HG03378 (cell line): ENCODE measurements at regions not wholly inside any gene's neighbourhood (a gene's known extent, or its start where the extent isn't known, plus 50 kb on each side); places are given as distances from the start of the nearest gene placed in this dataset.
"Not testable (repeated sequence)": the region's sequence is repeated elsewhere in the genome, so short reads cannot be mapped to it uniquely, and the experiment has no call there.

Source experiments
- ATAC-seq: cut with Tn5 transposase; IDR thresholded peaks from one replicate; pipeline ENCODE4 v1.9.1; 2021; ENCODE audit warnings: mild to moderate bottlenecking, moderate library complexity; ENCODE audit not compliant: unreplicated experiment

DNA sequence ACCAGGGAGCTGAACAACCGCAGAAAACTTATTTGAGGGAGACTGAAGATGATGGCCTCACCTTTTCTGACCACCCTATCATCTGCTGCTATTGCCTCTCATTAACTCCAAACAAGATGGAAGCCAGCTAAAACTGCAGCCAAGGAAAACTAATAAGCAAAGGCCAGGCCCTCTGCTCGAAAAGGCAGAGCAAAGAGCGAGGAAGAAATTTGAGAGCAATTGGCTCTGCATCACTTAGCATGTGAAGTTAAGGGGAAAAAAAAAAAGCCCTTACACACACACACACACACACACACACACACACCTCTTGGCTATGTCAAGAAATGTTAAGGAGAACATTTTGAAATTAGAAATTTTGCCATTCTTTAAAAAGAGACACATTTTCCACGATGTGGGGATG, 228.1 kb upstream of the CYLC2 start:
- no peak for ATAC-seq

DNA sequence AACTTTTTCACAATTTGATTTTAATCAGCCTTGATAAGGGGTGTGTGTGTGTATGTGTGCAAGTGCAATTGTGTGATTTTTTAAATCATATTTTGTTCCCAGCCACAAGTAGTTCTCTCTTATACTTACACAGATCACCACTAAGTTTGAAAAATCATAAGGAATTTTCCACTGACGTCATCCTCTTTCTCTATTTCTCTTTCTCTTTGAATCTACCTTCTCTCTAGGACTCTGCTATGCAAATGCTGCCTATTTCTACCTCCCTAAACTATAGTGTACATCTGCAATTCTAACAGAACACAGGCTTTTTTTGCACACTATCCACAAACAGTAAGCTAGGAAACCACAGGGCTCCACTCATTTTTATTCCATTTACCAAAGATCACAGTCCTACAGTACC, 254.6 kb upstream of the CYLC2 start:
- no peak for ATAC-seq

DNA sequence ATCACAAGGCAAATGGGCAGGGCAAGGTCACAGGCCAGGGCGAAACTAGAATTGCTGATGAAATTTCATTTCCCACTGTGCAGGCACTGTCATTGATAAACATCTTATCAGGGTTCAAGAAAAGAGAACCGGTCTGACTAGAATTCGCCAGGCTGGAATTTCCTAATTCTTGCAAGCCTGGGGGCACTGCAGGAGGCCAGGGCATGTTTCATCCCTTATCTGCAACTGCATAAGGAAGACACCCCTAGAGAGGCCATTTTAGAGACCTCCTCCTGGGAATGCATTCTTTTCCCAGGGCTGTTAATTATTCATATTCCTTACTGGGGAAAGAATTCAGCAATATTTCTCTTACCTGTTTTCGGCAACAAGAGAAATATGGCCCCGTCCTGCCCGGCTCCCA, 266.2 kb upstream of the CYLC2 start:
- ATAC-seq, result no peak

GRCh38 chr9:102714184-102714583, 280.9 kb upstream of the CYLC2 start:
- no peak for ATAC-seq

- not testable (repeated sequence) for ATAC-seq
Observed at GRCh38 chr9:102712910-102713309, 282.2 kb upstream of the CYLC2 start.

DNA sequence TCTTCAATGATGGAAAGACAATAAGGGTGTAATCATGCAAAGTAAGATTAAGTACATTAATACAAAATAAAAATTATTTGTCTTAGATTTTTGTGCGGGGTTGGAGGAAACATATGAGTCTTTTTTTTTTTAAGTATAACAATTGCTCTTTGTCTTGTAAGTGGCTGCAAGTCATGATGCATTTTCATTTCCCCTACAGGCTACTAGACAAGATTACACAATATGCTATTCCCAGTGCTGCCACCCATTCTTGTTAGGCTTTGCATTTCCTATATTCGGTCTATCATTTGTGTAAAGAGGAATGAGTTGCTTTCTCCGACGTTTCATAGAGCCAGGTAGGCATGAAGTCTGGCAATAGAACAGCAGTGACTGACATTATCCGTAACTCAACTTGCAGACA, 294.2 kb upstream of the CYLC2 start:
- no peak for ATAC-seq

DNA sequence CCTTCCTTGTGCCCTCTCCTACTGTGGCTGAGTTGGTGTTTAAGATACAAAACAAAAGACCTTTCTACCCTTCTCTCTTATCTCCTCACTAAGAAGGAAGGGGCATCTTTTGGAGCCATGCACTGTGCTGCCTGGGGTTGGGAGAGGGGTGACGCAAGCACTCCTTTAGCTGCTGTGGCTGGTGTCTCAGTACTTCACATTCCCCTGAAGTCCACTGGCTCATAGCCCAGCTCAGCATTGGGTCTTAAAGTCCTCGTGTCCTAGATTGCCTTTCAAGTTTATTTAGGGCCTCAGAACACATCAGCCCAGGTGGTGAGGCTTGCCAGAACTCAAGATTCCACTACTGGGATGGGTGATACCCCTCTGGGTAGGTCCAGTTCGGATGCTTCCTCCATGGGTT, 325.9 kb upstream of the CYLC2 start:
- no peak for ATAC-seq

- no peak for ATAC-seq
Observed at GRCh38 chr9:102652471-102652870, 342.7 kb upstream of the CYLC2 start.

- ATAC-seq, result no peak
Observed at GRCh38 chr9:102650896-102651295, 344.2 kb upstream of the CYLC2 start.

- ATAC-seq, result no peak
Observed at GRCh38 chr9:102642651-102643050, 352.5 kb upstream of the CYLC2 start.

- no peak for ATAC-seq
Observed at GRCh38 chr9:102631559-102631958, 363.6 kb upstream of the CYLC2 start.

DNA sequence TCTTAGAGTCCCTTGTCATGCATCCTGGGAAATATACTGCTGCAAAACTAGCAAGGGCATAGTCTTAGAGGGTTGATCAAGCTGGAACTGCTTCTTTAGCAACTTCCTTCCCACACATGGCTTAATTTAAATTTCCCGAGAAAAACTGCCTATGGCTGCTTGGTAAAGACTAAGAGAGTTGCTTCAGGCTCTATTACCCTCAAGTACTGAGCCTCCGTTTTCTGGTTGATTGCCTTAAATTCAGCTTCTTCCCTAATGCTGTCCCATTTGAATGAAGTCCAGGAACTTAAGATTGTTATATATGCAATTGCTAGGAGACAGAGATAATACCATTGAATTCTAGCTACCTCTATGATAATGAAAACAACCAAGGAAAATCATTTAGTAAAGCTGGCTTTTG, 385.7 kb upstream of the CYLC2 start:
- no peak for ATAC-seq

DNA sequence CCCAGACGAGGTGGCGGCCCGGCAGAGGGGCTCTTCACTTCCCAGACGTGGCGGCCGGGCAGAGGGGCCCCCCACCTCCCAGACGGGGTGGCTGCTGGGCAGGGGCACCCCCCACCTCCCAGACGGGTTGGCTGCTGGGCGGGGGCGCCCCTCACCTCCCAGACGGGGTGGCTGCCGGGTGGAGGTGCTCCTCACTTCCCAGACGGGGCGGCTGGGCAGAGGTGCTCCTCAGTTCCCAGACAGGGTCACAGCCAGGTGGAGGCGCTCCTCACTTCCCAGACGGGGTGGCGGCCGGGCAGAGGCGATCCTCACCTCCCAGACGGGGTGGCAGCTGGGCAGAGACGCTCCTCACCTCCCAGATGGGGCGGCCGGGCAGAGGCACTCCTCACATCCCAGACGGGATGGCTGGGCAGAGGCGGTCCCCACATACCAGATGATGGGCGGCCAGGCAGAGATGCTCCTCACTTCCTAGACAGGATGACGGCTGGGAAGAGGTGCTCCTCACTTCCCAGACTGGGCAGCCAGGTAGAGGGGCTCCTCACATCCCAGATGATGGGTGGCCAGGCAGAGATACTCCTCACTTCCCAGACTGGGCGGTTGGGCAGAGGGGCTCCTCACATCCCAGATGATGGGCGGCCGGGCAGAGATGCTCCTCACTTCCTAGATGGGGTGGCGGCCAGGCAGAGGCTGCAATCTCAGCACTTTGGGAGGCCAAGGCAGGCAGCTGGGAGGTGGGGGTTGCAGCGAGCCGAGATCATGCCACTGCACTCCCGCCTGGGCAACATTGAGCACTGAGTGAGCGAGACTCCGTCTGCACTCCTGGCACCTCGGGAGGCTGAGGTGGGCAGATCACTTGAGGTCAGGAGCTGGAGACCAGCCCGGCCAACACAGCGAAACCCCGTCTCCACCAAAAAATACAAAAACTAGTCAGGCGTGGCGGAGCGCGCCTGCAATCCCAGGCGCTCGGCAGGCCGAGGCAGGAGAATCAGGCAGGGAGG, 391.6 kb upstream of the CYLC2 start:
- not testable (repeated sequence) for ATAC-seq

GRCh38 chr9:102594241-102594640, 400.9 kb upstream of the CYLC2 start:
- no peak for ATAC-seq

GRCh38 chr9:102587281-102587680, 407.9 kb upstream of the CYLC2 start:
- ATAC-seq, result no peak

DNA sequence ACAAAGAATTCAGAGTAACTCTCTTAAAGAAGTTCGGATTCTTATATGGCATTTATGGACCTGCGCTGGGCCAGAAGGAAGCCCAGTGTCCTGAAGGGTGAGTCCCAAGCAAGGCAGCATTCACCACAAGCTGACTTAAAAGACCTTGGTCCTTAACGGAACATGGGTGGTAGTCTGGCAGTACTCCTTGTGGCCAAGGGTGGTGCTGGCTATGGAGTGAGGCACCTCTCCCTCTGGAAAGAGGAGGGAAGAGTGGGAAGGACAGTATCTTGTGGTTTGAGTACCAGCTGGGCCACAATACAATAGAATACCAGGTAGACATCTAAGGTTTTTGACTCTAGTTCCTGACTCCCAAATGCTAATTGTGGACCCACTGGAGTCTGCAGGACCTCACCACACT, 425.7 kb upstream of the CYLC2 start:
- ATAC-seq, result no peak

DNA sequence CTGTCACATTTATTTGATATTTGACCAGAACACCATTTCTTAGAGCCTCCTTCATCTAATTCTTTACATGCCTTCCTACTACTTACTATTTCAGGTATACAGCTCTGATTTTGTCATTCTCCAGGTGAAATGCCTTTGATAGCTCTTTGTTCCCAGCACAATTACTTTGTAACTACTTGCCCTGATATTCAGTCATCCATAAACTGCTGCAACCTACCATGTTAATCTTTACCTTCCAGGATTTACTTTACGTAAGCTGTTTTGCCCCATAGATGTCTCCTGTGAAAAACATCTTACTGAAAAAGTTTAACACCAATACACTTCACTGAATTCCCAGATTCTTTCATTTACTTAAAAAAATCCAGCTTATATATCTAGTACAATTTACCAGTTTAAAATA, 443.8 kb upstream of the CYLC2 start:
- ATAC-seq, result no peak

DNA sequence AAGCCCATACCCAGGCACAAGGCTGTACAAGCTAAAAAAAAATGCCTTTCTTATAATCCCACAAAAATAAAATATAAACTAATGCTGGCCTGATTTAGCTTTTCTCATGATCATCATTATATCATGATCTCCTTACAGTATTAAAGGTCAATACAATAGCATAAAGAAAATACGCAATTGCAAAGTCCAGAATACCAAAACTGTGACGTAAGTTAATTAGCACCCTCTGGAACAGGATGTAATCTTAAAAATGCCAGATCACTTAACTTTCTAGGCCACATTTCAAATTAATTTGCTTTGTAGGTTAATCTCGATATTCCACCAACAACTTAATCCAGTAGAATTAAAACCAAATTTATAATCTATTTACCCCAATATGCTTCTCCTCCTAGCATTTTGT, 444.2 kb upstream of the CYLC2 start:
- ATAC-seq, result no peak

DNA sequence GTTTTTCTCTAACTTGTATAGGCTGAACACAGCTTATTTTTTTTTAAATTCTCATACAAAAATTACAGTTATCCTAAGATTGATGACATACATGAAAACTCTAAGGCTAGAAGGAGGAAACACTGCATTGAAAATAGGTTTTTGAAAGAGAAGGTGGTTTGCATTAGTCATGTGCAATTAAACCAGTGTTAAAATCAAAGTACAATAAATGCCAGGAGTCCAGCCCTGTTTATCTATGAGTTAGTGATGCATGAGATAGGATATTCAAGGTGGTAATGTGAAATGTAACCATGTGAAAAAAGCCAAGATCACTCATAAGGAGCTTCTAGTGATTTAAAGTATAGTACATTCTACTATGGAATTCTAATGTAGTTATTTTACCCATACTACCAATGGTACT, 444.9 kb upstream of the CYLC2 start:
- no peak for ATAC-seq

DNA sequence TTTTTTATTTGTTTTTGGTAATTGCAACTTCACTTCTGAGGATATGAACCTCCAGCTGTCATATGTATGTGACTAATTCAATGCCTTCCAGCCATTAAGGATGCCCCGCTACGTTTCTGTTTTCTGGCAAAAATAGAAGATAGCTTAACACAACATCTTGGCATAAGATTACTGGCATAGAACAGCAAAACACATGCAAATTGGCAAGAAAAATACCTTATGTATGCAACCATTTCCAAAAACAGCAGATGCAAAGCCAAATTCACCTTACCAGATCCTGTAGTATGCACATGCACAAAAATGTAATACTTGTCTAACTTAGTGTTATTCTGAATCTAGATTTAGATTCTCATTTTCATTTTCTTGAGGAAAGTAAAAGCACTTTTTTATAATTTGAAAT, 461.1 kb upstream of the CYLC2 start:
- no peak for ATAC-seq

DNA sequence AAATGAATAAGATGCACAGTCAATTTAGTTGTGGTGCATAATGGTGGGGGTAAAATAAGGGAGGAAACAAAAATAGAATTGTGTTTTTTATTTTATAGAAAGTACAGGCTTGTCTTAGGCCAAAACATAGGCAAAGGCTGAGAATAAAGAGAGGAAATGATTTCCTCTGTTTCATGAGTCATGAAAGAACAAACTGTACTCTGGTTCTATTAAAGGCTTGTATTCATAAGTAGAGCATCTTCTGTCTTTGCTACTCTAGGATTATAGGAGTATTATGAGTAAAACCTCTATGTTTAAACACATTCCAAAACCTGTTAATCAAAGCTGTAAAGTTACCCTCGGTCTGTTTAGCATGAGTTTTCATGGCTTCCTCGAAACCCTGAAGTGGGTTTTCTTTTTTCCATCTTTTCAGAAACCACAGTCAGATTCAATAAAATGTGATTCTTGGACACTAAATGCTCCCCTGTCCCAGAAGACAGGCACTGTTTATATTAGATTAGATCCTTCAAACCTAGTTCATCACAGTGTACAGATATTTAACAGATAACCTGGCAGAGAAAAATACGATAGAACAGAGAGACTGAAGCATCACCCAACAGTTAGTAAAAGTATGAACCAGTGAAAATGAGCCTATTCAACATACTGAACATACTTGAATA, 473.9 kb upstream of the CYLC2 start:
- ATAC-seq, result no peak

- no peak for ATAC-seq
Observed at GRCh38 chr9:102519423-102519822, 475.7 kb upstream of the CYLC2 start.
